ENCODE measurements at regions not wholly inside any gene's neighbourhood (a gene's known extent, or its start where the extent isn't known, plus 50 kb on each side); places are given as distances from the start of the nearest gene placed in this dataset.

GRCh38 chr2:72012886-72013574 is 134.6 kb downstream of the CYP26B1 start:
- no peak for TF ChIP-seq CTCF (IDR thresholded peaks at IDR 0.05; ENCODE audit: low read depth, low read length)
- TF ChIP-seq EZH2phosphoT487 (IDR thresholded peaks at IDR 0.05; ENCODE audit: low read depth) = no peak
